ENCODE measurements at regions not wholly inside any gene's neighbourhood (a gene's known extent, or its start where the extent isn't known, plus 50 kb on each side); places are given as distances from the start of the nearest gene placed in this dataset.

DNA sequence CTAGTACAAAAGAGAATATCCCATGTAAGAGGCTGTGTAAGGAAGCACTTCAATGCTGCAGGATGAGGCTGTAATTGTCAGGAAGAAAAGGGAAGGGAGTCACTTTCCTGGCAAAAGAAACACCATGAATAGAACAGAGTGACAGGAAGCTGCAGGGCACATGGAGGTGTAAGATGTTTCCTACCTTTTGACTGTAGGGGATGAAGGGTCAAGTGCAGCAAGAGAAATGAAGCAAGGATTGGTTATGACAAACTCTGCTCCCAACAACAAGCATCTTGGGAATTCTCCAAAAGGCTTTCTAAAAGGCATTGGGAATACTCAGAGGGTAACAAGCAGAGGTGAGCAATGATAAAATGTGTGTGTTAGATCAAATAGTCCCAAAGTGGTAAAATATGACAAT, 74.3 kb upstream of the NPY2R start:
- Histone ChIP-seq H3K4me1 (ENCODE audit: control insufficient read depth, extremely low read depth, insufficient read depth, low read length) (no peaks in the 10 kb centered on the region), H4K20me1 (ENCODE audit: control insufficient read depth, extremely low read depth, insufficient read depth, low read length) (no peaks in the 10 kb centered on the region), H3K36me3 (ENCODE audit: control insufficient read depth in 2 of 2, extremely low read depth in 1 of 2, insufficient read depth in 2 of 2, low read length in 2 of 2) (no peaks in the 10 kb centered on the region), H3K4me3 (ENCODE audit: control insufficient read depth in 2 of 3, extremely low read depth in 1 of 3, insufficient read depth in 2 of 3, low read depth in 1 of 3, low read length in 3 of 3) (no peak overlapping the region), H3K9me3 (ENCODE audit: control insufficient read depth, low read depth, low read length) (no peaks in the 10 kb centered on the region), H3K79me2 (ENCODE audit: control insufficient read depth, insufficient read depth, low read length) (no peaks in the 10 kb centered on the region), H3K9ac (ENCODE audit: control insufficient read depth, extremely low read depth, insufficient read depth, low read length) (no peak overlapping the region), H3K27me3 (ENCODE audit: control insufficient read depth, extremely low read depth, insufficient read depth, low read length) (no peaks in the 10 kb centered on the region), H3K4me2 (ENCODE audit: control insufficient read depth, extremely low read depth, insufficient read depth, low read depth, low read length) (no peak overlapping the region), H3K27ac (ENCODE audit: control insufficient read depth, insufficient read depth, low read length) (no peak overlapping the region), H2AFZ (ENCODE audit: control insufficient read depth, low read length) (no peak overlapping the region), H3K9me1 (ENCODE audit: control insufficient read depth, extremely low read depth, insufficient read depth, low read length) (no peaks in the 10 kb centered on the region)
- dilution Hi-C loops (cut with MboI; ENCODE audit: extremely low pct_ligation_motif_present, low sequenced_read_pairs): no loop called here
- no peak for DNase-seq (ENCODE audit: low read depth, low spot score)
- TF ChIP-seq, protein P1, sequence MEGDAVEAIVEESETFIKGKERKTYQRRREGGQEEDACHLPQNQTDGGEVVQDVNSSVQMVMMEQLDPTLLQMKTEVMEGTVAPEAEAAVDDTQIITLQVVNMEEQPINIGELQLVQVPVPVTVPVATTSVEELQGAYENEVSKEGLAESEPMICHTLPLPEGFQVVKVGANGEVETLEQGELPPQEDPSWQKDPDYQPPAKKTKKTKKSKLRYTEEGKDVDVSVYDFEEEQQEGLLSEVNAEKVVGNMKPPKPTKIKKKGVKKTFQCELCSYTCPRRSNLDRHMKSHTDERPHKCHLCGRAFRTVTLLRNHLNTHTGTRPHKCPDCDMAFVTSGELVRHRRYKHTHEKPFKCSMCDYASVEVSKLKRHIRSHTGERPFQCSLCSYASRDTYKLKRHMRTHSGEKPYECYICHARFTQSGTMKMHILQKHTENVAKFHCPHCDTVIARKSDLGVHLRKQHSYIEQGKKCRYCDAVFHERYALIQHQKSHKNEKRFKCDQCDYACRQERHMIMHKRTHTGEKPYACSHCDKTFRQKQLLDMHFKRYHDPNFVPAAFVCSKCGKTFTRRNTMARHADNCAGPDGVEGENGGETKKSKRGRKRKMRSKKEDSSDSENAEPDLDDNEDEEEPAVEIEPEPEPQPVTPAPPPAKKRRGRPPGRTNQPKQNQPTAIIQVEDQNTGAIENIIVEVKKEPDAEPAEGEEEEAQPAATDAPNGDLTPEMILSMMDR (optimal IDR thresholded peaks at IDR 0.05 in 1 of 3, IDR thresholded peaks at IDR 0.05 in 1 of 3, conservative IDR thresholded peaks at IDR 0.05 in 1 of 3; ENCODE audit: extremely low read depth in 1 of 3, insufficient read depth in 2 of 3, low read length in 3 of 3): no peak
- TF ChIP-seq EZH2 (IDR thresholded peaks at IDR 0.05; ENCODE audit: low read length): no peak
- FAIRE-seq: no peak

DNA sequence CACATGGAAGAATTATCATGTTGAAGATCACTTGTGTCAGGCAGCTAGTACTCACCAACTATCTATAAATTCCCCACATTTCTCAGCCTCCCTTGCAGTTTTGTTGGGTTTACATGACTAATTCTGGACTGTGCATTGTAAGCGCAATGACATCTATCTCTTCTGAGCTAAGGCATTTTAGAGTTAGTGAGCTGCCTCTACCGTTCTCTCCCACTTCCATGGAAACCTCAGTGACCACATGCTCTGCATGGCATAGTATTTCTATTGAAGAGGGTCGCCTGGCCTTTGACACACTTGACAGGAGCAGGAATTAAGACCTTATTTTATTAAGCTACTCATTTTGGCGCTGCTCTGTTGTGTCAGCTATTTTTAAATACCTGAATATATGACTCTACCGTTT, 67.5 kb upstream of the NPY2R start:
- Histone ChIP-seq H3K9me3 (ENCODE audit: control insufficient read depth, low read depth, low read length) (no peaks in the 10 kb centered on the region), H3K9ac (ENCODE audit: control insufficient read depth, extremely low read depth, insufficient read depth, low read length) (no peak overlapping the region), H3K79me2 (ENCODE audit: control insufficient read depth, insufficient read depth, low read length) (no peaks in the 10 kb centered on the region), H3K9me1 (ENCODE audit: control insufficient read depth, extremely low read depth, insufficient read depth, low read length) (no peaks in the 10 kb centered on the region), H3K36me3 (ENCODE audit: control insufficient read depth in 2 of 2, extremely low read depth in 1 of 2, insufficient read depth in 2 of 2, low read length in 2 of 2) (no peaks in the 10 kb centered on the region), H3K4me3 (ENCODE audit: control insufficient read depth in 2 of 3, extremely low read depth in 1 of 3, insufficient read depth in 2 of 3, low read depth in 1 of 3, low read length in 3 of 3) (no peak overlapping the region), H3K4me1 (ENCODE audit: control insufficient read depth, extremely low read depth, insufficient read depth, low read length) (no peaks in the 10 kb centered on the region), H3K27ac (ENCODE audit: control insufficient read depth, insufficient read depth, low read length) (no peak overlapping the region), H4K20me1 (ENCODE audit: control insufficient read depth, extremely low read depth, insufficient read depth, low read length) (no peaks in the 10 kb centered on the region), H3K4me2 (ENCODE audit: control insufficient read depth, extremely low read depth, insufficient read depth, low read depth, low read length) (no peak overlapping the region), H2AFZ (ENCODE audit: control insufficient read depth, low read length) (no peak overlapping the region), H3K27me3 (ENCODE audit: control insufficient read depth, extremely low read depth, insufficient read depth, low read length) (no peaks in the 10 kb centered on the region)
- dilution Hi-C loops (cut with MboI; ENCODE audit: extremely low pct_ligation_motif_present, low sequenced_read_pairs): no loop called here
- no peak for DNase-seq (ENCODE audit: low read depth, low spot score)
- TF ChIP-seq, protein P1 (optimal IDR thresholded peaks at IDR 0.05 in 1 of 3, IDR thresholded peaks at IDR 0.05 in 1 of 3, conservative IDR thresholded peaks at IDR 0.05 in 1 of 3; ENCODE audit: extremely low read depth in 1 of 3, insufficient read depth in 2 of 3, low read length in 3 of 3): no peak
- TF ChIP-seq EZH2 (IDR thresholded peaks at IDR 0.05; ENCODE audit: low read length): no peak
- no peak for FAIRE-seq
